GM20000 (cell line): ENCODE measurements at regions not wholly inside any gene's neighbourhood (a gene's known extent, or its start where the extent isn't known, plus 50 kb on each side); places are given as distances from the start of the nearest gene placed in this dataset.

Experiments used
- DNase-seq: peaks from one replicate; pipeline ENCODE4 v3.0.0; 2012; ENCODE audit warnings: low spot score
- TF ChIP-seq, protein P1 (sequence below): IDR thresholded peaks from 2 replicates; pipeline ENCODE4 v1.5.1; 2012; ENCODE audit warnings: mild to moderate bottlenecking, control low read depth; ENCODE audit errors: extremely low read depth, missing control alignments

DNA sequence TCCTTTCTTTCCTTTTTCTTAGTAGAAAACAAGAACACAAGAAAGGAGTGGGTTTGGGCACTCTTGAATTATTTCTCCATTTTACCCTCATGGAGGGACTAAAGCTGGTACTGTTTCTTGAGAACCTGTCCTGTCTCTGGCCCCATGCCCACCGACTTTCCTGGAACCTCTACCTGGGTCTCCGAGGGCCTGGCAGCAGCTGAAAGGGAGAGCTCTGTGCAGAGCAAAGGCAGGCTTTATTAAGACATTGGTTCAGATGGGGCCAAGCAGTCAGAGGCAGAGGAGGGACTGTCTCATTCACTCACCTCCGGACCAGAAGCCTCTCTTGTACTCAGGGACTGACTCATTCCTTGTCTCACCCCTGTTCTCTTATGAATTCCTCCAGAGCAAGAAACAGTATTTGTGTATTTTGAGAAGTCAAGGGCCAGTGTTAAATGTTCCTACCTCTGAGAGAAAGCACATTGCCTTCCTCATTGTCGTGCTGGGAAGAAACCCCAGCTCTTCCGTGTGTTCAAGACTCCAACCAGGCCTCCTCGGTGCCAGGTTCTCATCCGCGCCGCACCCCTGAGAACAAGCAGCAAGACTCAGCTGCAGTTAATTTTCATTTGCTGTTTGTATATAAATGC lies 201.9 kb upstream of the NT5C1B start:
- TF ChIP-seq, protein P1, sequence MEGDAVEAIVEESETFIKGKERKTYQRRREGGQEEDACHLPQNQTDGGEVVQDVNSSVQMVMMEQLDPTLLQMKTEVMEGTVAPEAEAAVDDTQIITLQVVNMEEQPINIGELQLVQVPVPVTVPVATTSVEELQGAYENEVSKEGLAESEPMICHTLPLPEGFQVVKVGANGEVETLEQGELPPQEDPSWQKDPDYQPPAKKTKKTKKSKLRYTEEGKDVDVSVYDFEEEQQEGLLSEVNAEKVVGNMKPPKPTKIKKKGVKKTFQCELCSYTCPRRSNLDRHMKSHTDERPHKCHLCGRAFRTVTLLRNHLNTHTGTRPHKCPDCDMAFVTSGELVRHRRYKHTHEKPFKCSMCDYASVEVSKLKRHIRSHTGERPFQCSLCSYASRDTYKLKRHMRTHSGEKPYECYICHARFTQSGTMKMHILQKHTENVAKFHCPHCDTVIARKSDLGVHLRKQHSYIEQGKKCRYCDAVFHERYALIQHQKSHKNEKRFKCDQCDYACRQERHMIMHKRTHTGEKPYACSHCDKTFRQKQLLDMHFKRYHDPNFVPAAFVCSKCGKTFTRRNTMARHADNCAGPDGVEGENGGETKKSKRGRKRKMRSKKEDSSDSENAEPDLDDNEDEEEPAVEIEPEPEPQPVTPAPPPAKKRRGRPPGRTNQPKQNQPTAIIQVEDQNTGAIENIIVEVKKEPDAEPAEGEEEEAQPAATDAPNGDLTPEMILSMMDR, result no peak

DNA sequence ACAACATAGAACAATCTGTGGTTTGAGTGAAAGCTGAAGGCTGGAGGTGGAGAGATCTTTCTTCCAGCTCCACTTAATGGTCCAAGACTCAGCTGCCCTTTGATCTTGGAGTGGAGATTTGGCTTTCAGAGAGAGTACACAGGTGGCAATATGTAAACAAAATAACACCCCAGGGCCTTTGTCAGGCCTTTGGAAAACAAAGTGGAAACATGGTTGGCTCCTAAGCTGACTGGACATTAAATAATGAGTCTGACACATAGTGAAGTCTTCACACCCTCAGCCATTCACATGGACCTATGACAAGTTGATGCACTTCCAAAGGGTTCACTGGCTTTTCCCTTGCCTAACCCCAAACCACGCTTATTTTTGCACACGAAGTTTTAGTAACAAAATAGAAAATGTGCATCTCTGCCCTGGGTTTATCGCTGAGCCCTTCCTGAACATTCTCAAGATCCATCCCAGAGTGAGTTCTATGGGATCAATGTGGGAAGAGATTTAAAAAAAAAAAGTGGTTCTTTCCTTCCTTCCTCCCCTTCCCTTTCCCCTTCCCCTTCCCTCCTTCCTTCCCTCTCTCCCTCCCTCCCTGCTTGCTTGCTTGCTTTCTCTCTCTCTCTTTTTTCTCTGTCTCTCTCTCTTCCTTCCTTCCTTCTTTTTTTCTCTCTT lies 201.3 kb upstream of the NT5C1B start:
- no peak for DNase-seq
- TF ChIP-seq, protein P1, result no peak

More for the DNA sequence above, 201.9 kb upstream of the NT5C1B start:
- DNase-seq, result no peak

- DNase-seq, result no peak
- TF ChIP-seq, protein P1, result no peak
These were observed 199.2 kb upstream of the NT5C1B start for GRCh38 chr2:18788592-18788991.

- TF ChIP-seq, protein P1, result no peak
- no peak for DNase-seq
These were observed 198.4 kb upstream of the NT5C1B start for GRCh38 chr2:18787726-18788125.

- TF ChIP-seq, protein P1, result no peak
- DNase-seq, result no peak
These were observed 194.9 kb upstream of the NT5C1B start for GRCh38 chr2:18784245-18784644.

DNA sequence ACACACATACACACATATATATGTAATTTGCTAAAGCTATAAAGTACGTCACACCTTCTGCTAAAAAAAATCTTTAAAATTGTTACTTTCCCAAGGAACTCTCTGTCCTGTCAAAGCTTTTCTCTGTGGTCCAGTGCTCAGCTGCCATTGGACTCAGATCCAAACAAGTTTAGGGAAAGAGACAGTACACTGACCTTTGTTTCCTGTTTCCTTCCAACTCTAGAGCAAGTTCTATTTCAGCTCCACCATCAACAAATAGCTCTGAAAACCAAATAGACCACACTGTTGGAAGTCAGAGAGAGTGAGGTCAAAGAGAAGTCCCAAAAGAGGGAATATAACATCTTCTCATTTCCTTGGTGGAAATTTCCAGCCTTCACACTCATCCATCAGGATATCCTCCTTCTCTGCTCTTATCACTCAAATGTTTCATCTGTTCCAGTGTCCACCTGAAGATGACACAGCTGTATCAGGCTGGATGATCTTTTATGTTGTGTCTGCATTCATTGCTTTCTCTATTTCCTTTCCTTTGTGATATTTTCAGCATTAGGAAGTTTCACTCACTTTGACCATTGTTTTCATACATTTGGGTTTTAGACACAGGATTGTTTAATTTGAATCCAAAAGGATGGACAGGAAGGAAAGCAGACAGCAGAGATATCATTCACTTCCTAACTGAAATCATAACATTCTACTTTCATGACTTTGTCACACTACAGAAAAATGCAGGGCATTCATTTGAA lies 192.3 kb upstream of the NT5C1B start:
- TF ChIP-seq, protein P1, result no peak
- no peak for DNase-seq

DNA sequence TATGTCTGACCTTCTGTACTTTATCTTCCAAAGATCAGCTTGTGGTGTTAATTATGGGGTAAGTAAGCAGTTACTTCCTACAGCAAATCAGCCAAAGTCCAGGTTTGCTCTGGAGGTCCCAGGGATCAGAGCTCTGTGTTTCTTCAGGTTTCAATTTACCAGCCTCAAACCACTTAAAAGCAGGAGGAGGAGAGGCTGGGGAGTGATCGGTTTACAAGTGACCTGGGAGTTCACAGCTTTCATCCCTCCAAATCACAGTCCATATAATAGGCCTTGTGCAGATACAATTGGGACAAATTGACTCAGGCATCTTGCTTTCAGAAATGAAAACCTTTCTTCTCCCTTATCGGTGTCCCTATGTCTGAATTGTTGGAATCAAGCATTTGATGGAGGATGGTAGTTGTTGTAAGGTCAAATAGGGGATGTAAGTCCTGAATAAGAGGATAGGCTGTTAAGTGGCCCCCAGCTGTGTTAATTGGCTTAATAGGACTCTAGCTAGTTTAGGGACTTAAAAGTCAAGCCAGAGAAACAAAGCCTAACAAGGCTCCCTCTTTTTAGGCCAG lies 188.0 kb upstream of the NT5C1B start:
- no peak for DNase-seq
- TF ChIP-seq, protein P1, result no peak
